ENCODE measurements at regions not wholly inside any gene's neighbourhood (a gene's known extent, or its start where the extent isn't known, plus 50 kb on each side); places are given as distances from the start of the nearest gene placed in this dataset.
"Not testable (repeated sequence)": the region's sequence is repeated elsewhere in the genome, so short reads cannot be mapped to it uniquely, and the experiment has no call there.

DNA sequence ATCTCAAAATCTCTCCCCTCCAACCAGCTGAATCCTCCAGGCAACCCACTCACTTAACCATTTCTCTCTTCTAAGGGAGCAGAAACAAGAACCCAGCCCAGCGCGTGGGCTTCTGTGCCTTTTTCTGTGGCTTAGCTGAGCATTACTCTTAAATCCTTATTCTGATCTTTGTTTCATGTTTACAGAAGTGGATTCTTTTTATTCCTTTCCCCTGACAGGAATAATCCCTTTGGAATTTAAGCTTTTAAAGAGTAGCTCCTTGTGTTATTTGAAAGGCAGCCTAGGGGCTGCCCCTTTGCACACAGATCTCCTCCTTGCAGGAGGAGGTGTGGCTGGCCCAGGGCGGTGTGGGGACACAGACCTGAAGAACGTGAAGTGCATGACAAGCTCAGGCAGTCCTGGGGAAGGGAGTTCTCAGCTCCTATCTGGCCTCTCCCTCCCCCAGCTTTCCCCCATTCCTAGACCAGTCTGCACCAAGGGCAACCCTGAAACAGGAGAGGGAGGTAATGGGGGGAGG is 77.1 kb upstream of the UBE2E1 start:
- Mint-ChIP-seq H3K27ac (peak overlapping the region; percentile 68), H3K27me3 (no peaks in the 10 kb centered on the region), H3K4me3 (peak overlapping the region; percentile 41)

DNA sequence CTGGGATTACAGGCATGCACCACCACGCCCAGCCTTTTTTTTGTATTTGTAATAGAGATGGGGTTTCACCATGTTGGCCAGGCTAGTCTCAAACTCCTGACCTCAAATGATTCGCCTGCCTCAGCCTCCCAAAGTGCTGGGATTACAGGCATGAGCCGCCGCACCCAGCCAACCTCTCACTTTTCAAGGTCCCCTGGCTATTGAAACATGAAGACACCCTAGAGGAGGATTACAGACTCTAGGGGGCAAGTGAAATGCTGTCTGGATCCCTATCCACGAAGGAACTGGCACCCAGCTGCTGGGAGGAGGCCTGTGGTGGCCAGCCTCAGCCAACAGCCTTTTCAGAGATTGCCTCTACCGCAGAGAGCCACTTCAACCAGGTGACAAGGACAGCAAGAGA is 76.4 kb upstream of the UBE2E1 start:
- H3K27ac Mint-ChIP-seq, H3K9me3 Mint-ChIP-seq, H3K36me3 Mint-ChIP-seq, H3K4me3 Mint-ChIP-seq, H3K27me3 Mint-ChIP-seq: not testable (repeated sequence)
- peak; percentile 31 for DNase-seq (ENCODE audit: extremely low spot score, unreplicated experiment)
- H3K4me1 Mint-ChIP-seq (ENCODE audit: unreplicated experiment): peaks cover 14% of the 10 kb centered on the region

More for the DNA sequence above, 77.1 kb upstream of the UBE2E1 start:
- Mint-ChIP-seq H3K36me3 (no peaks in the 10 kb centered on the region), H3K9me3 (no peaks in the 10 kb centered on the region), H3K4me1 (ENCODE audit: unreplicated experiment) (peaks cover 14% of the 10 kb centered on the region)
- TF ChIP-seq, protein P1, sequence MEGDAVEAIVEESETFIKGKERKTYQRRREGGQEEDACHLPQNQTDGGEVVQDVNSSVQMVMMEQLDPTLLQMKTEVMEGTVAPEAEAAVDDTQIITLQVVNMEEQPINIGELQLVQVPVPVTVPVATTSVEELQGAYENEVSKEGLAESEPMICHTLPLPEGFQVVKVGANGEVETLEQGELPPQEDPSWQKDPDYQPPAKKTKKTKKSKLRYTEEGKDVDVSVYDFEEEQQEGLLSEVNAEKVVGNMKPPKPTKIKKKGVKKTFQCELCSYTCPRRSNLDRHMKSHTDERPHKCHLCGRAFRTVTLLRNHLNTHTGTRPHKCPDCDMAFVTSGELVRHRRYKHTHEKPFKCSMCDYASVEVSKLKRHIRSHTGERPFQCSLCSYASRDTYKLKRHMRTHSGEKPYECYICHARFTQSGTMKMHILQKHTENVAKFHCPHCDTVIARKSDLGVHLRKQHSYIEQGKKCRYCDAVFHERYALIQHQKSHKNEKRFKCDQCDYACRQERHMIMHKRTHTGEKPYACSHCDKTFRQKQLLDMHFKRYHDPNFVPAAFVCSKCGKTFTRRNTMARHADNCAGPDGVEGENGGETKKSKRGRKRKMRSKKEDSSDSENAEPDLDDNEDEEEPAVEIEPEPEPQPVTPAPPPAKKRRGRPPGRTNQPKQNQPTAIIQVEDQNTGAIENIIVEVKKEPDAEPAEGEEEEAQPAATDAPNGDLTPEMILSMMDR (conservative IDR thresholded peaks at IDR 0.05): no peak
- DNase-seq (ENCODE audit: extremely low spot score, unreplicated experiment): no peak

DNA sequence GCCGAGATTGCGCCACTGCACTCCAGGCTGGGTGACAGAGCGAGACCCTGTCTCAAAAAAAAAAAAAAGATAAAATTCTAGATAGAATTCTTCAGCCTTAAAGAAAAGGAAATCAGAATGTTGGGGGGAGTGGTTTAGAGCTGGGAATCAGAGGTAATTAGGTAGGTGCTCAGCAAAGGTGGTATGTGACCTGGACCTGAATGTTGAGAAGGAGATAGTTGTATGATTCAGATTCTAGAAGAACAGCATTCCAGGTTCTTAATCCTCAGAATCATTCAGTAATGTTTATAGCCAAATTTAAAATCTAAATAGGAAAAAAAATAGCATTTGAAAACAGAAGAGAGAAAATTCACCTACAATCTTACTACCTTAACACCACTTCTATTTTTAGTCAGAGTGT is 71.3 kb upstream of the UBE2E1 start:
- H3K9me3 Mint-ChIP-seq: no peaks in the 10 kb centered on the region
- H3K4me3 Mint-ChIP-seq: no peak overlapping the region
- no peak for DNase-seq (ENCODE audit: extremely low spot score, unreplicated experiment)
- TF ChIP-seq, protein P1 (conservative IDR thresholded peaks at IDR 0.05): no peak
- no peaks in the 10 kb centered on the region for H3K36me3 Mint-ChIP-seq
- no peaks in the 10 kb centered on the region for H3K27me3 Mint-ChIP-seq
- peaks cover 28% of the 10 kb centered on the region for H3K4me1 Mint-ChIP-seq (ENCODE audit: unreplicated experiment)
- no peak overlapping the region for H3K27ac Mint-ChIP-seq

DNA sequence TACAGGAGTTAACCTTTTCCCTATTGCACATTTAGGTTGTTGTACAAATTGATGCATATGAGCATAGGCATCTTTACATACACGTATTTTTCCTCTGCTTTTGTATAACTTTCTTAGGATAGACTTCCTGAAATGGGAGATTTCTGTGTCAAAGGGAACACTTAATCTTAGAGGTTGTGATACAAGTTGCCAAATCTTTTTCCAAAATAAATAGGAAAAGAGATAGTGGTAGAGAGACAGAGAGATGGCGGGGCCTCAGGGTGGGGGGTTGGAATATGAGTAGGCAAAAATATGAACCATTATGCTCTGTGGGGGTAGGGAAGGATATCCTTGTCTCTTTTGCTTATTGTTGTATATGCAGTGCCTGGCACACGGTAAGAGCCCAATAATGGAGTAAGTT is 70.7 kb upstream of the UBE2E1 start:
- Mint-ChIP-seq H3K4me1 (ENCODE audit: unreplicated experiment) (peaks cover 32% of the 10 kb centered on the region), H3K36me3 (no peaks in the 10 kb centered on the region), H3K27me3 (no peaks in the 10 kb centered on the region), H3K4me3 (no peak overlapping the region), H3K27ac (no peak overlapping the region), H3K9me3 (no peaks in the 10 kb centered on the region)
- TF ChIP-seq, protein P1 (conservative IDR thresholded peaks at IDR 0.05): no peak
- no peak for DNase-seq (ENCODE audit: extremely low spot score, unreplicated experiment)

DNA sequence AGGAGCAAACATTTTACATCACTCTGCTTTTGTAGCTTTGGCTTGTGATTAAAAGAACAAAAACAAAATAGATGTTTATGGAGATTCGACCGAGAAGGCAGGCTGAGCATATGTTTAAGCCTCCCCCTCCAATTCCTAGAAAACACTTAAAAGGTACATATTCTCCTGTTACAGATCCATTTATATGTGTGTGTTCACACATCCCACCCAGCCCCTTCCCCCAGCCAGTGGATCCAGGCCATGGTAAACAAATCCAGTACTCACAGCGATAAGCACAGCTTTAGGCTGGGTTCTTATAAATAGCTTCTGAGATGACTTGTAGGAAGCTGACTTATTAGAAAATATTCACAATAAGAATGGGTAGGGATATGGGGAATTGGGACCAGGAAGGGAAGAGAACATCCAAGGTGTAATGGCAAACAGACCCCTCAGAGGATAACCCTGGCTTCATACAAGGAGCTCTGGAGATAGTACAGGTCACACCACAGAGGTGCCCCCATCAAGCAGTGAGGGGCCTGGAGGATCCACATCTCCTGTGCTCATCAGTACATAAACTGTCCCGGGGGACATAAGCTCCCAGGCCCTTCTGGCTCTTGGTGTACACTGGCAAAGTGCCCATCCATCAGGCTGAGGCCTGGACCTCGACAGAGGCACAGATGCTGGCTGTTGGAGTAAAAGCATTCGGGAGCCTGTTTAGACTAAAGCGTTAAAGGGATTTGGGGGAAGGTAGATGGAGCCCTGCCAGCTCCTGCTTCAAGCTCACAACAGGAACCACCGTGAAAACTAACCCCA is 70.0 kb upstream of the UBE2E1 start:
- Mint-ChIP-seq H3K4me1 (ENCODE audit: unreplicated experiment) (peaks cover 32% of the 10 kb centered on the region), H3K9me3 (no peaks in the 10 kb centered on the region), H3K36me3 (no peaks in the 10 kb centered on the region), H3K27ac (no peak overlapping the region), H3K27me3 (peaks cover 4% of the 10 kb centered on the region), H3K4me3 (no peak overlapping the region)
- peak; percentile 53 for DNase-seq (ENCODE audit: extremely low spot score, unreplicated experiment)
- TF ChIP-seq, protein P1 (conservative IDR thresholded peaks at IDR 0.05): no peak

DNA sequence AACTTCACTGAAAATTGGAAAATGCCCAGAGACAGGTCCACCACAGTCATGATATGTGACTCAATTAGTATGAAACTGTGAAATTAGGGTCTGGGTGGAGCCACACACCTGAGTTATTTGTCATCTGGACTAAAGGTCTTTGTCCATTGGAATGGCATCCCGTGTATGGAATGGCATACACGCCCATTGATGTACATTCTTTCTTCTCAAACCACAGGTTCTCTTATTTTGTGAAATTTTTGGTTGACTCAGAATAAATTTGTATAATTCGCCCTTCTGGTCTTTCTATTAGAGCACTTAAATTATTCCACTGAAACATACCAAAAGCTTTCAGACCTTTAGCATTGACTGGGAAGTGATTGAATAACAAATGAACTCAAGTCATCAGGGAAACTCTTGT is 66.8 kb upstream of the UBE2E1 start:
- no peak overlapping the region for H3K4me3 Mint-ChIP-seq

More for the DNA sequence above, 66.8 kb upstream of the UBE2E1 start:
- Mint-ChIP-seq H3K36me3 (no peaks in the 10 kb centered on the region), H3K27me3 (peaks cover 32% of the 10 kb centered on the region), H3K4me1 (ENCODE audit: unreplicated experiment) (peaks cover 37% of the 10 kb centered on the region), H3K27ac (no peak overlapping the region), H3K9me3 (no peaks in the 10 kb centered on the region)
- TF ChIP-seq, protein P1 (conservative IDR thresholded peaks at IDR 0.05): no peak
- no peak for DNase-seq (ENCODE audit: extremely low spot score, unreplicated experiment)

All from type B pancreatic cell (in vitro differentiated cells).